H9 (cell line): ENCODE measurements at regions not wholly inside any gene's neighbourhood (a gene's known extent, or its start where the extent isn't known, plus 50 kb on each side); places are given as distances from the start of the nearest gene placed in this dataset.

Experiments used
- DNase-seq: peaks from one replicate; pipeline ENCODE4 v3.0.0-alpha.2; 2017
- H2AFZ ChIP-seq: one replicate; pipeline ENCODE4 v1.6.1; 2013; ENCODE audit warnings: mild to moderate bottlenecking, low read length, control low read depth, moderate library complexity
- H2AK5ac ChIP-seq: 2 replicates; pipeline ENCODE4 v1.6.1; 2013; ENCODE audit warnings: low read length, control low read depth, mixed read lengths; ENCODE audit not compliant: insufficient read length
- H2BK120ac ChIP-seq: one replicate; pipeline ENCODE4 v1.6.1; 2013; ENCODE audit warnings: low read depth, mild to moderate bottlenecking, low read length, control low read depth, inconsistent platforms; ENCODE audit not compliant: poor library complexity, severe bottlenecking
- H2BK12ac ChIP-seq: 2 replicates; pipeline ENCODE4 v1.6.1; 2013; ENCODE audit warnings: low read length, control low read depth, mixed read lengths, low read depth; ENCODE audit not compliant: insufficient read length
- H2BK15ac ChIP-seq: 2 replicates; pipeline ENCODE4 v1.6.1; 2013; ENCODE audit warnings: low read depth, low read length, control low read depth
- H2BK20ac ChIP-seq: one replicate; pipeline ENCODE4 v1.6.1; 2013; ENCODE audit warnings: low read depth, mild to moderate bottlenecking, low read length, control low read depth, inconsistent platforms; ENCODE audit not compliant: poor library complexity, severe bottlenecking
- H2BK5ac ChIP-seq: 2 replicates; pipeline ENCODE4 v1.6.1; 2013; ENCODE audit warnings: low read length, control low read depth, mixed read lengths; ENCODE audit not compliant: insufficient read length
- H3K14ac ChIP-seq: 2 replicates; pipeline ENCODE4 v1.6.1; 2013; ENCODE audit warnings: low read length, control low read depth; ENCODE audit not compliant: insufficient read depth
- H3K18ac ChIP-seq: 2 replicates; pipeline ENCODE4 v1.6.1; 2013; ENCODE audit warnings: low read depth, mild to moderate bottlenecking, mixed read lengths, low read length, control low read depth; ENCODE audit not compliant: insufficient read length
- H3K23ac ChIP-seq: 2 replicates; pipeline ENCODE4 v1.6.1; 2013; ENCODE audit warnings: low read length, control low read depth, mixed read lengths, low read depth; ENCODE audit not compliant: insufficient read length
- H3K23me2 ChIP-seq: 2 replicates; pipeline ENCODE4 v1.6.1; 2013; ENCODE audit warnings: low read depth, mild to moderate bottlenecking, mixed read lengths, low read length, control low read depth; ENCODE audit not compliant: insufficient read length, poor library complexity, severe bottlenecking
- H3K27ac ChIP-seq: 2 replicates; pipeline ENCODE4 v1.5.1; 2013; ENCODE audit warnings: low read length, control low read depth, mixed read lengths, low read depth; ENCODE audit not compliant: insufficient read length
- H3K27me3 ChIP-seq: 2 replicates; pipeline ENCODE4 v1.6.1; 2013; ENCODE audit warnings: low read length, control low read depth, inconsistent platforms; ENCODE audit not compliant: insufficient read depth
- H3K4ac ChIP-seq: 2 replicates; pipeline ENCODE4 v1.6.1; 2013; ENCODE audit warnings: low read depth, mild to moderate bottlenecking, control low read depth, inconsistent platforms, low read length, moderate library complexity
- H3K4me1 ChIP-seq: 2 replicates; pipeline ENCODE4 v1.6.1; 2013; ENCODE audit warnings: low read length, control low read depth, inconsistent platforms; ENCODE audit not compliant: insufficient read depth
- H3K4me2 ChIP-seq: 2 replicates; pipeline ENCODE4 v1.6.1; 2013; ENCODE audit warnings: low read length, control low read depth, mixed read lengths; ENCODE audit not compliant: insufficient read length, insufficient read depth
- H3K56ac ChIP-seq: 2 replicates; pipeline ENCODE4 v1.6.1; 2013; ENCODE audit warnings: low read depth, mild to moderate bottlenecking, mixed read lengths, low read length, control low read depth; ENCODE audit not compliant: insufficient read length
- H3K79me1 ChIP-seq: 2 replicates; pipeline ENCODE4 v1.6.1; 2013; ENCODE audit warnings: low read depth, mild to moderate bottlenecking, moderate library complexity, low read length, control low read depth, inconsistent platforms; ENCODE audit not compliant: insufficient read depth, poor library complexity, severe bottlenecking
- H3K79me2 ChIP-seq: 2 replicates; pipeline ENCODE4 v1.6.1; 2013; ENCODE audit warnings: low read length, control low read depth, inconsistent platforms; ENCODE audit not compliant: insufficient read depth
- H3K9ac ChIP-seq: 2 replicates; pipeline ENCODE4 v1.6.1; 2013; ENCODE audit warnings: low read length, control low read depth, mixed read lengths; ENCODE audit not compliant: insufficient read length; ENCODE audit errors: extremely low read depth
- H3K9me3 ChIP-seq: one replicate; pipeline ENCODE4 v1.6.1; 2013; ENCODE audit warnings: low read depth, low read length, inconsistent platforms; ENCODE audit not compliant: control insufficient read depth
- H3T11ph ChIP-seq: one replicate; pipeline ENCODE4 v1.6.1; 2013; ENCODE audit warnings: mild to moderate bottlenecking, low read length, control low read depth, inconsistent platforms
- H4K20me1 ChIP-seq: one replicate; pipeline ENCODE4 v1.6.1; 2013; ENCODE audit not compliant: control insufficient read depth, insufficient read length, insufficient read depth
- H4K5ac ChIP-seq: 2 replicates; pipeline ENCODE4 v1.6.1; 2013; ENCODE audit warnings: low read depth, mild to moderate bottlenecking, mixed read lengths, low read length, control low read depth; ENCODE audit not compliant: insufficient read length
- H4K8ac ChIP-seq: replicated peaks from 2 replicates; pipeline ENCODE4 v1.6.1; 2013; ENCODE audit warnings: low read length, control low read depth, mixed read lengths, low read depth; ENCODE audit not compliant: insufficient read length
- H4K91ac ChIP-seq: 2 replicates; pipeline ENCODE4 v1.6.1; 2013; ENCODE audit warnings: low read depth, mild to moderate bottlenecking, moderate library complexity, mixed read lengths, low read length, control low read depth; ENCODE audit not compliant: insufficient read length
- H3K27ac Mint-ChIP-seq, 3 experiments: 2 replicates in 2 of 3; 3 replicates in 1 of 3; pipeline ENCODE4 v1.8.0; 2020 to 2021; ENCODE audit warnings: mixed read lengths in 3 of 3, mild to moderate bottlenecking in 1 of 3, moderate library complexity in 1 of 3
- H3K27me3 Mint-ChIP-seq: 2 replicates; pipeline ENCODE4 v1.8.0; 2021; ENCODE audit warnings: low read depth, mild to moderate bottlenecking, moderate library complexity, mixed read lengths
- H3K36me3 Mint-ChIP-seq, 3 experiments: 2 replicates in 2 of 3; 3 replicates in 1 of 3; pipeline ENCODE4 v1.8.0; 2020 to 2021; ENCODE audit warnings: low read depth in 3 of 3, mixed read lengths in 3 of 3; ENCODE audit not compliant: insufficient read depth in 1 of 3
- H3K4me1 Mint-ChIP-seq, 2 experiments: 2 replicates each; pipeline ENCODE4 v1.8.0; 2020; ENCODE audit warnings: mixed read lengths in 2 of 2
- H3K4me3 Mint-ChIP-seq, 2 experiments: 2 replicates in 1 of 2; 3 replicates in 1 of 2; pipeline ENCODE4 v1.8.0; 2020 to 2021; ENCODE audit warnings: mild to moderate bottlenecking in 2 of 2, mixed read lengths in 2 of 2, moderate library complexity in 1 of 2
- H3K9me3 Mint-ChIP-seq, 2 experiments: 2 replicates in 1 of 2; 3 replicates in 1 of 2; pipeline ENCODE4 v1.8.0; 2020; ENCODE audit warnings: mild to moderate bottlenecking in 2 of 2, mixed read lengths in 2 of 2, moderate library complexity in 1 of 2
- CTCF ChIP-seq: fragments of 200-600 bp; sonication (generic); conservative IDR thresholded peaks from 3 replicates; pipeline ENCODE4 v1.8.0; 2021; ENCODE audit warnings: antibody characterized with exemption, mild to moderate bottlenecking
- WGBS: extraction: QIAGEN DNeasy Blood & Tissue Kit; methylation state at CpG from one replicate; pipeline ENCODE4 v1.1.7; 2013; ENCODE audit warnings: missing lambda C conversion rate, low lambda C conversion rate, mixed read lengths; ENCODE audit not compliant: insufficient read length; ENCODE audit errors: extremely low coverage; 5-methylcytosine and 5-hydroxymethylcytosine counted together

DNA sequence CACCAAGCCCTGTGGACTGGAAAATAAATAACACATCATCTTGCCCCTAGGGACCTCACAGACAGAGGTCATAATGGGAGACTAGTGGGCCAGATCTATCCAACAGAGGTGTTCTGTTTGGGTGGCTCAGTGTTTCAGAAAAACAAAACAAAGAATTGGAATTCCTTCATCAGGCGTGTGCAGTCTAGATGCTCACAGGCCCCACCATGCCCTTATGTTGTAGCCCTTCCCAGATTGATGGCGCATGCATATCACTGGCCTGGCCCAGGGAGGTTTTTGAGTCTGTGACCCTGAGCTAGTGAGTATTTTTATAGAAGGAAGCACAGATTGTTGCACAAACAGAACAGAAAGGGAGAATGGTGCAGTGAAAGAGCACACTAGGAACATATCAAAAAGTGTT lies 859.6 kb downstream of the BCL11B start:
- no peak for DNase-seq
- Histone ChIP-seq H2BK20ac (no peak overlapping the region), H3K18ac (no peak overlapping the region), H2BK15ac (no peak overlapping the region), H3K27me3 (no peaks in the 10 kb centered on the region), H3K4me1 (no peaks in the 10 kb centered on the region), H3K79me2 (no peaks in the 10 kb centered on the region), H4K8ac (no peak overlapping the region), H3K23me2 (no peaks in the 10 kb centered on the region), H3K56ac (no peak overlapping the region), H2AK5ac (no peak overlapping the region), H3K14ac (no peak overlapping the region), H4K5ac (no peak overlapping the region), H3T11ph (no peak overlapping the region), H3K4ac (no peak overlapping the region), H3K9ac (no peak overlapping the region), H3K27ac (no peak overlapping the region), H2BK120ac (no peak overlapping the region), H2BK12ac (no peak overlapping the region), H3K23ac (no peak overlapping the region), H3K9me3 (no peaks in the 10 kb centered on the region), H2BK5ac (no peak overlapping the region), H3K79me1 (no peaks in the 10 kb centered on the region), H4K91ac (no peak overlapping the region), H4K20me1 (no peaks in the 10 kb centered on the region), H3K4me2 (no peak overlapping the region), H2AFZ (no peak overlapping the region)
- Mint-ChIP-seq H3K4me1 (0 out of 4 replicates have a peak, but pooled peaks cover 0 to 3% of the 10 kb centered on the region in 2 experiments), H3K36me3 (no peaks in the 10 kb centered on the region), H3K4me3 (no peak overlapping the region), H3K9me3 (no peaks in the 10 kb centered on the region), H3K27ac (no peak overlapping the region), H3K27me3 (no peaks in the 10 kb centered on the region; the same call in 1 of the 2 replicates)
- no peak for TF ChIP-seq CTCF
- no CpG with 5 or more reads among the region's 2 CpGs for WGBS
